Stomach (tissue), 8 donors: ENCODE measurements at regions not wholly inside any gene's neighbourhood (a gene's known extent, or its start where the extent isn't known, plus 50 kb on each side); places are given as distances from the start of the nearest gene placed in this dataset.

ENCODE experiments used
- DNase-seq, 2 donors: peaks; one replicate each; pipeline versions ENCODE4 v3.0.0 to v3.0.0-alpha.2; 2013 to 2019
- H3K27ac ChIP-seq, 5 donors: fragments of 200-600 bp in 4 of 5; sonication (generic) in 4 of 5; one replicate each; pipeline ENCODE4 v1.5.1; 2013 to 2019; ENCODE audit warnings: mild to moderate bottlenecking in 1 of 5, moderate library complexity in 1 of 5
- H3K27me3 ChIP-seq, 3 donors: fragments of 200-600 bp; sonication (generic); one replicate each; pipeline ENCODE4 v1.5.1; 2017 to 2019; ENCODE audit warnings: mixed run types in 1 of 3
- H3K36me3 ChIP-seq, 4 donors: fragments of 200-600 bp; sonication (generic); 1 replicate in 3 of 4; 2 replicates in 1 of 4; pipeline ENCODE4 v1.5.1; 2016 to 2019
- H3K4me1 ChIP-seq, 4 donors: fragments of 200-600 bp; sonication (generic); one replicate each; pipeline ENCODE4 v1.5.1; 2016 to 2019
- H3K4me3 ChIP-seq, 4 donors: fragments of 200-600 bp; sonication (generic) in 3 of 4; one replicate each; pipeline ENCODE4 v1.5.1; 2016 to 2019; ENCODE audit warnings: mild to moderate bottlenecking in 1 of 4
- H3K9me3 ChIP-seq, 4 donors: fragments of 200-600 bp; sonication (generic); one replicate each; pipeline ENCODE4 v1.5.1; 2016 to 2019
- CTCF ChIP-seq, 7 experiments: fragments of 450-650 bp in 4 of 7; fragments of 200-600 bp in 3 of 7; sonication (generic) in 3 of 7; IDR thresholded peaks; one replicate each; pipeline ENCODE4 v1.5.1; 2016 to 2019; ENCODE audit warnings: antibody characterized with exemption in 7 of 7, control low read depth in 2 of 7, mild to moderate bottlenecking in 1 of 7
- EP300 ChIP-seq: sonication (generic); formaldehyde crosslinking; IDR thresholded peaks from one replicate; pipeline ENCODE4 v1.6.1; 2017; ENCODE audit warnings: antibody characterized with exemption
- POLR2A ChIP-seq, 4 donors: fragments of 450-650 bp; IDR thresholded peaks; one replicate each; pipeline ENCODE4 v1.6.1; 2016; ENCODE audit warnings: antibody characterized with exemption in 4 of 4, control low read depth in 2 of 4, mild to moderate bottlenecking in 1 of 4, moderate library complexity in 1 of 4
- POLR2AphosphoS5 ChIP-seq, 3 donors: sonication (generic); formaldehyde crosslinking; IDR thresholded peaks; one replicate each; pipeline ENCODE4 v1.6.1; 2016; ENCODE audit warnings: antibody characterized with exemption in 3 of 3
- WGBS, 5 donors: extraction: QIAGEN DNeasy Blood & Tissue Kit in 3 of 5; methylation state at CpG; one replicate each; pipeline versions ENCODE4 v1.1.5 to v1.1.7; 2013 to 2018; 5-methylcytosine and 5-hydroxymethylcytosine counted together
- intact Hi-C: fragments of 100-400 bp; cut with DNase I; formaldehyde crosslinking; loops from one replicate; pipeline ENCODE4 v1.15.1; 2023; ENCODE audit warnings: low total_unique reads
- donor health status: healthy with polysubstance abuse.
- donor health status: Bipolar disorder and iron deficiency.
- donor health status: healthy.

- DNase-seq = no peak
- 34 to 65% (median 51%) methylated on average over 1 of the region's 1 CpG for WGBS, 5 donors
- intact Hi-C loops = no loop called here
These were observed 302.2 kb upstream of the VLDLR start for GRCh38 chr9:2319421-2319820.

GRCh38 chr9:2320114-2320513 lies 301.5 kb upstream of the VLDLR start:
- TF ChIP-seq POLR2AphosphoS5 (IDR thresholded peaks at IDR 0.05) (no peak), CTCF (IDR thresholded peaks at IDR 0.05) (no peak)
- intact Hi-C loops = no loop called here
- 78 to 85% (median 80%) methylated on average over 5 of the region's 5 CpGs for WGBS, 5 donors

More at GRCh38 chr9:2319421-2319820, 302.2 kb upstream of the VLDLR start:
- peaks cover 0 to 3% (median 1%) of the 10 kb centered on the region in 4 donors for H3K9me3 ChIP-seq
- no peaks in the 10 kb centered on the region for H3K4me1 ChIP-seq
- H3K36me3 ChIP-seq = no peaks in the 10 kb centered on the region
- H3K4me3 ChIP-seq = no peak overlapping the region
- no peaks in the 10 kb centered on the region for H3K27me3 ChIP-seq
- H3K27ac ChIP-seq = no peak overlapping the region
- TF ChIP-seq POLR2AphosphoS5 (IDR thresholded peaks at IDR 0.05) (no peak), EP300 (no peak), CTCF (IDR thresholded peaks at IDR 0.05) (no peak), POLR2A (IDR thresholded peaks at IDR 0.05) (no peak)

DNA sequence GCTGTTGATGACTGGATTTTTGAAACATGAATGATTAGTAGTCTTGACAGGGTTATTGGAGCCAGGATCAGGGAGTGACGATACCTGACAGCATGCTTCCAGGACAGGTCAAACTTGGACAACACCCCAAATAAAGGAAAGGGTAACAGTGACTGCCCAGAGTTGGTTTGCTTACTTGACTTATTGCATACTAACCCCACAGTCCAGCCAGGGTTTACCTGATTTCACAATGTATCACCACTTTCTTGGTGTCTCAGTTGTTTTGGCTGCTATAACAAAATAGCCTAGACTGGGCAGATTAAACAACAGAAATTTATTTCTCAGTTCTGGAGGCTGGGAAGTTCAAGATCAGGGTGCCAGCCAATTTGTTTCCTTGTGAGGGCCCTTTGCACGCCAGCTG lies 301.0 kb upstream of the VLDLR start:
- no peaks in the 10 kb centered on the region for H3K36me3 ChIP-seq
- 94 to 98% (median 96%) methylated on average over 2 of the region's 2 CpGs for WGBS, 5 donors
- no peak for DNase-seq
- H3K27me3 ChIP-seq = no peaks in the 10 kb centered on the region
- H3K4me1 ChIP-seq = no peaks in the 10 kb centered on the region
- H3K9me3 ChIP-seq = no peaks in the 10 kb centered on the region
- intact Hi-C loops = no loop called here
- H3K27ac ChIP-seq = no peak overlapping the region
- H3K4me3 ChIP-seq = no peak overlapping the region
- TF ChIP-seq EP300 (no peak), POLR2A (IDR thresholded peaks at IDR 0.05) (no peak), POLR2AphosphoS5 (IDR thresholded peaks at IDR 0.05) (no peak), CTCF (IDR thresholded peaks at IDR 0.05) (no peak)

More at GRCh38 chr9:2320114-2320513, 301.5 kb upstream of the VLDLR start:
- Histone ChIP-seq H3K9me3 (no peaks in the 10 kb centered on the region), H3K27me3 (no peaks in the 10 kb centered on the region), H3K27ac (no peak overlapping the region), H3K4me3 (no peak overlapping the region), H3K36me3 (no peaks in the 10 kb centered on the region), H3K4me1 (no peaks in the 10 kb centered on the region)
- no peak for DNase-seq

GRCh38 chr9:2321523-2322148 lies 300.0 kb upstream of the VLDLR start:
- H3K4me3 ChIP-seq = no peak overlapping the region
- H3K27me3 ChIP-seq = no peaks in the 10 kb centered on the region
- DNase-seq = no peak
- H3K27ac ChIP-seq = no peak overlapping the region
- no peaks in the 10 kb centered on the region for H3K36me3 ChIP-seq
- no peaks in the 10 kb centered on the region for H3K4me1 ChIP-seq
- TF ChIP-seq CTCF (IDR thresholded peaks at IDR 0.05) = no peak
- no peak for TF ChIP-seq POLR2A (IDR thresholded peaks at IDR 0.05)
- TF ChIP-seq POLR2AphosphoS5 (IDR thresholded peaks at IDR 0.05) = no peak
- no peak for TF ChIP-seq EP300
- no peaks in the 10 kb centered on the region for H3K9me3 ChIP-seq
- intact Hi-C loops = no loop called here
